22Rv1 (cell line): ENCODE measurements at regions not wholly inside any gene's neighbourhood (a gene's known extent, or its start where the extent isn't known, plus 50 kb on each side); places are given as distances from the start of the nearest gene placed in this dataset.

Experiments used
- ZFX ChIP-seq: fragments of 450-650 bp; IDR thresholded peaks from 2 replicates; pipeline ENCODE4 v1.6.1; 2017; ENCODE audit warnings: antibody characterized with exemption, borderline replicate concordance
- TF ChIP-seq, protein P1 (sequence below): fragments of 450-650 bp; IDR thresholded peaks from 2 replicates; pipeline ENCODE4 v1.5.1; 2017; ENCODE audit warnings: mild to moderate bottlenecking

DNA sequence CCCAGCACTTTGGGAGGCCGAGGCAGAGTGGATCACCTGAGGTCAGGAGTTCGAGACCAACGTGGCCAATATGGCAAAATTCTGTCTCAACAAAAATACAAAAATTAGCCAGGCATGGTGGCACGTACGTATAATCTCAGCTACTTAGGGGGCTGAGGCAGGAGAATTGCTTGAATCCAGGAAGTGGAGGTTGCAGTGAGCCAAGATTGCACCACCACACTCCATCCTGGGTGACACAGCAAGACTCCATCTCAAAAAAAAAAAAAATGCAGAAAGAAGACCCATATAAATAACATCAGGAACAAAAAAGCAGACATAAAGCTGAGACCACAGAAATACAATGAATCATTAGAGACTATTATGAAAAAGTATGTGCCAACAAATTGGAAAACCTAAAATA, 235.2 kb upstream of the VEPH1 start:
- TF ChIP-seq, protein P1, sequence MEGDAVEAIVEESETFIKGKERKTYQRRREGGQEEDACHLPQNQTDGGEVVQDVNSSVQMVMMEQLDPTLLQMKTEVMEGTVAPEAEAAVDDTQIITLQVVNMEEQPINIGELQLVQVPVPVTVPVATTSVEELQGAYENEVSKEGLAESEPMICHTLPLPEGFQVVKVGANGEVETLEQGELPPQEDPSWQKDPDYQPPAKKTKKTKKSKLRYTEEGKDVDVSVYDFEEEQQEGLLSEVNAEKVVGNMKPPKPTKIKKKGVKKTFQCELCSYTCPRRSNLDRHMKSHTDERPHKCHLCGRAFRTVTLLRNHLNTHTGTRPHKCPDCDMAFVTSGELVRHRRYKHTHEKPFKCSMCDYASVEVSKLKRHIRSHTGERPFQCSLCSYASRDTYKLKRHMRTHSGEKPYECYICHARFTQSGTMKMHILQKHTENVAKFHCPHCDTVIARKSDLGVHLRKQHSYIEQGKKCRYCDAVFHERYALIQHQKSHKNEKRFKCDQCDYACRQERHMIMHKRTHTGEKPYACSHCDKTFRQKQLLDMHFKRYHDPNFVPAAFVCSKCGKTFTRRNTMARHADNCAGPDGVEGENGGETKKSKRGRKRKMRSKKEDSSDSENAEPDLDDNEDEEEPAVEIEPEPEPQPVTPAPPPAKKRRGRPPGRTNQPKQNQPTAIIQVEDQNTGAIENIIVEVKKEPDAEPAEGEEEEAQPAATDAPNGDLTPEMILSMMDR = no peak
- no peak for TF ChIP-seq ZFX
